Urothelium cell line (cell line): ENCODE measurements at regions not wholly inside any gene's neighbourhood (a gene's known extent, or its start where the extent isn't known, plus 50 kb on each side); places are given as distances from the start of the nearest gene placed in this dataset.
A peak's percentile ranks its signal among the peaks of the same experiment; 100 is the strongest.
"Not testable (repeated sequence)": the region's sequence is repeated elsewhere in the genome, so short reads cannot be mapped to it uniquely, and the experiment has no call there.

Experiments used
- DNase-seq: peaks from one replicate; pipeline ENCODE4 v3.0.0; 2011; ENCODE audit warnings: low spot score, mixed read lengths
- FAIRE-seq: peaks from 2 replicates; lab custom pipeline; 2011; peaks lifted over from hg19 to GRCh38; lab: Jason Lieb, UNC

DNA sequence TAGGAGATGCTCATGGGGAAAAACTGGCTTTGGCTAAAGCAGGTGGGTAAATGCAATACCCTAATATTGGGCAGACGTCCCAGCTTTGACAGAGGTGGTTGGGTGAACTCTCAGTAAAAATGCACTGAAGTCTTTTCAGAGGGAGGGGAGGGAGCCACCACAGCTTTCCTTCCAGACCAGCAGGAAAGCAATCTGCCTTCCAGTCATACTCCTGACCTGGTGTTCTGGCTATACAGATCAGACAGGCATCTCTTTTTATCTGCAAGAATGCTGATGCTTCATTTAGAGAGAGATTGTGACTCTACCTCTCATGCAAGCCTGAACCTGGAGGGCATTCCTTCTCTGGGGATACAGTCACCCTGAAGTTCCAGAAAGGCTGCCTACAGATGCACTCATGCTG, 52.6 kb upstream of the ICA1 start:
- DNase-seq (no peak), FAIRE-seq (no peak)

DNA sequence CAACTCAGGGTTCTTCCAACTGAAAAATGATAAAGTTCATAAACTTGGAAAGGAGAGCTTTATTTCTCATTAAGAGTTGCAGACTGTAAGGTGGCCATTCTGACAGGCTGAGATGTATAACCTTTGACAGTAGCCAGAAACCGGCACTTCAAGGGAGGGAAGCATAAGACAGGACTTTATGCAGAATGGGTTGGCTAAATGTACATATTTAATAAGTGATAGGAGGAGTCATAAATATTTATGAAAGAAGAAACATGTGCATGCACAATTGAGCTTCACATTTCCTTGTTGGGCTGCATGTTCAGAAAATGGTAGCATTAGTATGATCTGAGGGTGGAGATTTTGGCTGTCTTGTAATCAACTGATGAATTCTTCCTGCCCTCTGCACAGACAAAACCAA, 57.1 kb upstream of the ICA1 start:
- DNase-seq (no peak), FAIRE-seq (no peak)

DNA sequence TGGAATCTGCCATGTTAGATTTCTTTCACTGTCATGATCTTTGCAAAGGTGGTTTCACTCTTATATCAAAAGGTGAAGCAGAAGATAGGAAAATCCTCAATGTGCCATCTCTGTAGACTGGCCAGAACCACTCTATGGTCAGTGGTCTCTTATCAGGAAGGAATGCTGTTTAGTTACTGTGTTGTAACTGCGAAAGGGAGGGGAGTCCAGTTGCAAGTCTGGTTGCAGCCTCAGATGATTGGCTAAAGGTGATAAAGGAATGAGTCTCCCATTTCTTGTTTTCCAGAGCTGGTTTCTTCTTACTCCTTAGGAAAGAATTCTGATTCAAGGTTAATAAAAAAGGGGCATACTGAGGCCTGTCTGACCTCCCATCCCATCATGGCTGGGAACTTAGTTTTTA, 58.2 kb upstream of the ICA1 start:
- FAIRE-seq, result peak; percentile 92

DNA sequence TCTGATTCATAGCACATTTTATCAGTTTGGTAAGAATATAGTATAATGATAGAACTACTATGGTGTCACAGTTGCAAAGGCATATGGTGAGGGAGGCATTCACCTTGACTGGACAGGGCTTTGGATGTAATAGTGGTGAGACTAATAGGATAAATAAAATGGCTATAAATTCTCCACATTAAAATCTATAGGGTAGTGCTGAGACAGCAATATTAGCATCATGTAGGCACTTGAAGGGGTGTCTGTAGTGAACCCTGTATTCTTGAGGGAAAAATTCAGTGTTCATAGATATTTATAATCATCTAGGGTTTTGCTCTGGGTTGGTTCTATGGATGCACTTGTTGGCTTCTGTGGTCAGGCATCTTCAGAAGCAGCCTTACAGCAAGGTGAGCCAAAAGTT, 59.3 kb upstream of the ICA1 start:
- DNase-seq (no peak), FAIRE-seq (peak; percentile 5)

More for the DNA sequence above, 58.2 kb upstream of the ICA1 start:
- no peak for DNase-seq

DNA sequence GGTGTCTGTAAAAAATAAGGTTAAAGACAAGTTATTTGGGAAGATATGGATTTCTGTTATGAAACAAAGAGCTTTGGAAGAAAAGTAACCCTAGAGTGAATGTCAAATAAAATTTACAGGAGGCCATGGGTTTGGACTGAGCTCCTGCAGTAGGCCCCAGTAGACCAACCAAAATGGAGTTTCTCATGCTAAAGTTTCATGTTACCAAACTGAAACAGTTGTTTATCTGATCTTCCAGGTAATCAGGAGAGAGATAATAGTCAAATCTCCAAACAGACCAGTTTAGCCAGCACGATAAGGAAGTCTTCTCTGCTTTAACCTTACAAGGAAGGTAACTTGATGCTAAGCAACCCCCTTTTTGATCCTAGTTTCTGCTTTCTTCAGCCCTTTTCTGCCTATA, 60.7 kb upstream of the ICA1 start:
- DNase-seq, result no peak
- FAIRE-seq, result no peak

DNA sequence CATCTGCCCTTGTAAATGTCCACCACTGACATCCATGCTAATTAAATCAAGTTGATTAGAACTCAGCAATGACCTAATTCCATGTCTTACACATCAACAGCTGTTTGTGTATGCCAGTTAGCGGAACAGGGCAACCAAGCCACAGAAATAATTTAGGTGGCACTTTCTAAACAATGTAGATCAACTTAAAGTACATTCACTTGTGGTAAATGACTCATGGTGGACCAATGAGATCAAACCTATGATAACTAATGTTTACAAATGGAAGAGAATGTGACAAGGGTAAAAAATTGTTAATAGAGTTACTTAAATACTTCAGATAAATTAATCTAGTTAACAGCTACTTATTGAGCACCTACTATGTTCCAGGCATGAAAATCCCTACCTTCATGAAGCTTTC, 63.1 kb upstream of the ICA1 start:
- no peak for FAIRE-seq
- no peak for DNase-seq

DNA sequence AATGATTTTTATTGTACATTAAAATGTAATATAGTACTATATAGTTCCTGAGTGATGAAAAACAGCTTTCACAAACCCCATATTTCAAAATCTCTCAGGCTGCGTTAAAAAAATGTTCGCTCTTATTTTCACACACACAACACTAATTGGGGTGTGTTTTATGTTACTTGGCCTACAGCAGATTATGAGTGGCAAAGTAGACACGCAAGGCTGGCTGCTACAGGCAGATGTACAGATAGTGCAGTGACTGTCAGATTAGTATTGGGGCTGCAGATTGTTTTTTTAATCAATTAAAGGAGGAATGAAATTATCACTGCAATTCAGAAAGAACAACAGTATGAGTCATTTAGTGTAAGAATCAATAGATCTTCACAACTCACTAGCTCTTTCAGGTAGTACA, 65.2 kb upstream of the ICA1 start:
- FAIRE-seq (no peak), DNase-seq (no peak)

DNA sequence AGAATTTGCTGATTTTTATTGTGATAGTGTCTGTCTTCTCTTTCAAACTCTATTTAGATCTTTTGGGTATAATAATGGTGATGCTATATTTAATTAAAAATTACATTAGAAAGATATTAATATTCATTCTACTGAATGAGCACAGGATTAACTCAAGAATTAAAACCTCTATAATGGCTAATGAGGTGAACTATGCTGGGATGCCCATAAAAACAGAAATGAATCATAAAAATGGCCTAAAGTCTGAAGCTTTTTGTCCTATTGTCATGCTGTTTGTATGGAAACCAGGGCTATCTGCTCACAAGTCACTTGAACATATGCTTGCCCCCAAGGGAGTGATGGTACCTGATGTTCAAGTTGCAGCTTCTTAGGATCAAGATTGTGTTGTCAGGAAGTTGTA, 76.2 kb upstream of the ICA1 start:
- no peak for DNase-seq
- no peak for FAIRE-seq

DNA sequence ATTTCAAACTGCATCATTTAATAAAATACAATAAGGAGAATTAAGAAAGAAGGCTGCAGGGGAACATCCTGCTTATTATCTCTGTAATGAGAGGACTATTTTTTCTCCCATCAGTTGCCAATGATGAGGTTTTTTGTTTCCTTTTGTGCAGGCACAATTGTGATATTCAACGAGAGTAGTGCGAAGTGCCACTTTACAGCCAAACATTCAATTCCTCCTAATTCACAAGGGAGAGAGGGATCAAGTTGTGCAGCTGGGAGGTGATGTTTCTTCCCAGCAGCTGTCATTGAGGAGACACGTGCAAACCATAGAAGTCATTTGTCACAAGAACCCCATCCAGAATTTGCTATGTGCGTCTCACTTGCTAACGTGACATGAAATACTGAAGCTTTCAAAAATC, 81.6 kb upstream of the ICA1 start:
- DNase-seq, result no peak
- FAIRE-seq, result peak; percentile 20

DNA sequence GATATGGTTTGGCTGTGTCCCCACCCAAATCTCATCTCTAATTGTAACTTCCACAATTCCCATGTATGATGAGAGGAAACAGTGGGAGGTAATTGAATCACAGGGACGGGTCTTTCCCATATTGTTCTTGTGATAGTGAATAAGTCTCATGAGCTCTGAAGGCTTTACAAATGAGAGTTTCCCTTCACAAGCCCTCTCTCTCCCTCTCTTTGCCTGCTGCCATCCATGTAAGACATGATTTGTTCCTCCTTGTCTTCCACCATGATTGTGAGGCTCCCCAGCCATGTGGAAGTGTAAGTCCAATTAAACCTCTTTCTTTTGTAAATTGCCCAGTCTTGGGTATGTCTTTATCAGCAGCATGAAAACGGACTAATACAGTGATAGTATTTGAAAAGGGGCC, 85.4 kb upstream of the ICA1 start:
- FAIRE-seq, DNase-seq: not testable (repeated sequence)

DNA sequence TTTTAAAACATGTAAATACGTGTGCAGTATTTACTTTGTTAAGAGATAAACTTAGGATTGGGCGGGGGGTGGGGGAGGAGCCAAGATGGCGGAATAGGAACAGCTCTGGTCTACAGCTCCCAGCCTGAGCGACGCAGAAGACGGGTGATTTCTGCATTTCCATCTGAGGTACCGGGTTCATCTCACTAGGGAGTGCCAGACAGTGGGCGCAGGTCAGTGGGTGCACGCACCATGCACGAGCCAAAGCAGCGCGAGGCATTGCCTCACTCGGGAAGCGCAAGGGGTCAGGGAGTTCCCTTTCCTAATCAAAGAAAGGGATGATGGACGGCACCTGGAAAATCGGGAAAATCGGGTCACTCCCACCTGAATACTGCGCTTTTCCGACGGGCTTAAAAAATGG, 81.8 kb upstream of the NXPH1 start:
- not testable (repeated sequence) for DNase-seq, FAIRE-seq

DNA sequence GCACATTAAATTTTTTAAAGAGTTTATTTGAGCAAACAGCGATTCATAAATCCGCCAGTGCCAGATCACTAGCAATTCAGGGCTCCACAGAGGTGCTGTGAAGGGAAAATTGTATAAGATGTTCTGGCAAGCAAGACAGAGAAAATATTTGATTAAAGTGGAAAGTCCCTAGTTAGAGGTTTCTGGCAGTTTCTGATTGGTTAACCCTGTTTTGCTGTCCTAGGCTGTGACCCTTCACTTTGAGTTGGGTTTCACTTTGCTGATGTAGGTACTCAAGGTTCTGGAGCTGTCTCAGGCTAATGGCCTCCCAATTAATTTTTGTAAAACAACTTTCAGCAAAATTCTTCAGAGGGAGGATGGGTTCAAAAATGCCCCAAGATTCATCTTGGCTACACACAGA, 79.4 kb upstream of the NXPH1 start:
- FAIRE-seq, result no peak

DNA sequence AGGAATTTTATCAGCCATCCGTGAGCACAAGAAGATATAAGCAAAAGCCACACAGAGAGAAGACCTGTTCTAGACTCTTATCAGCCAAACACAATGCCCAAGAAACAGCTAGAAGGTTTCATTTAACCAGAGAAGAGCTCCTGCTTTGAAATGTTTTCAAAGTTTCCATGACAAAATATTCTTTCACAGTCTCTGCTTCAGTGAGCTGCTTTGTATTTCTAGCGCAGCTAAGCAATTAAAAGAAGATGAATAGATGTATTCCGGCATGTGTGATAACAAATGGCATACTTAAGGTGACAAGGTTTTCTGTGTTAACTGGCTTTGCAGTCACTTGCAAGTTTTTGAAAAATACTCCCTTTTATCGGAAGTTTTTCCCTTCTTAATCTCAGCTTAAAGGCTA, 78.9 kb upstream of the NXPH1 start:
- FAIRE-seq (no peak), DNase-seq (no peak)

More for the DNA sequence above, 79.4 kb upstream of the NXPH1 start:
- no peak for DNase-seq

DNA sequence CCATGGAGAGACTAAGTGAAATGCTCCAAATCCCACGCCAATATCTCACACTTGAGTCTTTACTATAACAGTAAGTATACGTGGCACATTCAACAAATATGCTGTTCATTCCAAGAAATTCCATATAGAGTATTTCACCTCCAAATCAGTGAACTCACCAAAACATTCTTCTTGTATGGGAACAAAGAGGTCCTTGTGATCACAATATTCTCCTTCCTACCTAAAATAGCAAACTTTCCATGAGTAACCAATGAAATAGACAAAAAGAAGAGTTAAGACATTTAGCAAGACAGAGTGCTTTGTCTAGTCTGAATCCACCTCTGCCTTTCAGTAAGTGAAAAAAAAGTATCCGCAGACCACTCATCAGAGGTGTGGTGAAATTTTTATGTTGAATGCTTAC, 77.3 kb upstream of the NXPH1 start:
- FAIRE-seq, result no peak

DNA sequence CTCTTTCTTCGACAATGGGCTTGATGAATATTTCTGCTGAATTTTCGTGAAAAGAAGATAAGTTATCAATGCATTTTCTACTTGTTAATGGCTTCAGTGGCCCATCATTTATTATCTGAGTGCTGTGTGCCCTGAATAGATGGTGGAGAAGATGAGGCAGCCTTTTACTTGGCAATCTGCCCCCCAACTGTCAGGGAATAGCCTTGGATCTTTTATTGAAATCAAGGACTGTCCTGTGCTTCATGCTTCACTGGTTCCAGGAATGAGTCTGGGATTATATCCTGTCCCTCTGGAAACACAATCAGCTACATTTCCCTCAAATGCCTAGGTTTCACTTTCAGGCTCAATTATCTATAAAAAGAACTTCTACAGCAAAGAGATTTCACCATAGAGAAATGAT, 75.9 kb upstream of the NXPH1 start:
- no peak for DNase-seq

More for the DNA sequence above, 77.3 kb upstream of the NXPH1 start:
- peak; percentile 7 for DNase-seq

DNA sequence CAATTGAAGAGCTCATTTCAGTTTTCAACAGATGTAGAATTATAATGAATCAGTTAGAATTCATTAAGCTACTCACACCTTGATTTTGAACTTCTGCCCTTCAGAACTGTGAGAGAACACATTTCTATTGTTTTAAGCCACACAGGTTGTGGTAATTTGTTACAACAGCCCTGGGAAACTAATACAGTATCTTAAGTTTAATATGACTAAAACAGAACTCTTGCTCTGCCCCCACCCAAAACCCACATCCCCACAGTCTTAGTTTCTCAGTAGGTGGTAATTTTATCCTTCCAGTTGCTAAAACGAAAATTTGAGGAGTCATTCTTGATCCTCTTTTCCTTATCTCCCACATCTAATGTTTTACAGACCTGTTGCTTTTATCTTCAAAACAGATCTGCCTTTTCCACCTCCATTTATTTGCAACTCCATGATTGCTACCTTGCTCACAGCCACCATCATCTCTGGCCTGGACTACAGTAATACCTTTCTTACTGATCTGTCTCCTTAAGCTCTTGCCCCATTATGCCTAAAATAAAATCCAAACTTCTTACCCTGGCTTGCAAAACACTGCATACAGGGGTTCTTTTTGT, 72.8 kb upstream of the NXPH1 start:
- no peak for DNase-seq
- peak; percentile 42 for FAIRE-seq

More for the DNA sequence above, 75.9 kb upstream of the NXPH1 start:
- peak; percentile 5 for FAIRE-seq

DNA sequence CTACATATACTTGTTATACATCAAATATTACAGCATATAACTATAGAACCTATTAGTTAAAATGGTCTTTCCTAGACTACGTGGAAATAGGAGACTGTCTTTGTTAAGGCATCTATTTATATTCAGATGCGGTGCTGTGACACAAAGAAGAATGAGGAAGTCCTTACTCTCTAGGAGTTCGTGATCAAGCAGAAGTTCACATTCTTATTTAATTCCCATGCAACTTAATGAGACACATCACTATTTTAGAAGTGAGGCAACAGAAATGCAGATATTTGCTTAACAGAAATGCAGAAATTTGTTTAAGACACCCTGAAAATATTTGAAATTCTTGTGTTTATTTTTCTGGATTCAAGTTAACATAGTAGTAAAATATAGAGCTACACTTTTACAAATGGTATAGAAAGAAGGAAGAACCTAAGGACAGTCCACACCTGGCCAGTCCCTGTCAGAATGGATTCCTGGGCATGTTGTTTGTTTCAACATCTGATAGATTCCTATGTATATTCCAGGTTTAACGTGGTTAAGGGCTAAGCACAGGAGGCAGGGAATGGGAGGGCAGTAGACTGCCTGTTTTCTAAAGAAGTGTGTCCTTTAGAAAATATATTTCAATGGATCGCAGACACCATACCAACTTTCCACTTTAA, 70.6 kb upstream of the NXPH1 start:
- no peak for FAIRE-seq
- DNase-seq, result no peak

DNA sequence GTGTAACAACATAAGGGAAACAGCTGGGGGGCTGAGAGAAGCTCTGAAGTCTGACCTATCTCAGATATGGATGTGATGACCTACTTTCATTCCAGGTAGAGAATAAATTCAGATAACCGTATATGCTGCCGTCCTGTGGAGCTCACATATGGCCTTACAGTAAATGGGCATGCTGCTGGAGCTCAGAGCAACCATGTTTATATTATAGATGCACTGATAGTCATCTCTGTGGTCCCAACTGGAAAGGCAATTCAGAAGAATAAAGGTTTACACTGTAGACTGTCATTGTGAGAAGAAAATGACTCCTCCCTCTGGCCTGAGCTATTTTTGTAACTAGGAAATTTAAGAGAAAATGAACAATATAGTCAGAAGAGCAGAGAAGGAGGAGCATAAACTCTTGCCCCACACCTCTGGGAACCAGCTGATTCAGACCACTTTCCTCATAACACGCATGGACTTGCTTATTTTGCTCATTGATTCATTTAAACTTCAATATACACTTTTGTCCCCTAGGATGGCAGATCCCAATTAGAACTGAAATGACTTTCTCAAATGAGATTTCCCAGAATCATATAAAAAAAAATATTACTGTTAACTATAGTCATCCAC, 69.9 kb upstream of the NXPH1 start:
- DNase-seq (no peak), FAIRE-seq (no peak)

DNA sequence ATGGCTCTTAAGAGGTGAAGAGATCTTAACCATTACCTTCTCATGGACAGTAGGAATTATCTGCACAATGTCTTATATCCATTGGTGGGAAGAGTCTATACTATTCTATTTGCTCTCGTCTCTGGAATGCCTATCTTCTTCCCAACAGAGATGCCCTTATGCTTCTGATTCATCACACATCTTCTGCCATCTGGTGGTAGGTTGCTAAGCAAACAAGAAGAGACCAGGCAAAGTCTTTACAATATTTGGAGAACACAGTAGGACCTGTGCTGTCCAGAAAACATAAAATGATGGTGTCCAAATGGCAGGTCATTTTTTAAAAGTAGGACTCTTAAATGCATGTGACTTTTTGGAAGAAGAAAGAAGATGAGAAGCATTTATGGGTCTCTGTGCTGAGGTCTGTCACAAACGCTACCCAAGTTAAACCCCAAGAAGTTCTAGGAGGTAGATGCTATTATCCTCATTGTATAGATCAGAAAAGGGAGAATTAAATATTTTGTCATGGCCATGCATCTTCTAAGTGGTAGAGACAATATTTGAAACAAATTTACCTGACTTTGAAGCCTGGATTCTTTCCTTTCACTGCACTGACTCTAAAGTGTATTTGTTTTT, 67.8 kb upstream of the NXPH1 start:
- FAIRE-seq, result peak; percentile 75
- DNase-seq, result peak; percentile 47

DNA sequence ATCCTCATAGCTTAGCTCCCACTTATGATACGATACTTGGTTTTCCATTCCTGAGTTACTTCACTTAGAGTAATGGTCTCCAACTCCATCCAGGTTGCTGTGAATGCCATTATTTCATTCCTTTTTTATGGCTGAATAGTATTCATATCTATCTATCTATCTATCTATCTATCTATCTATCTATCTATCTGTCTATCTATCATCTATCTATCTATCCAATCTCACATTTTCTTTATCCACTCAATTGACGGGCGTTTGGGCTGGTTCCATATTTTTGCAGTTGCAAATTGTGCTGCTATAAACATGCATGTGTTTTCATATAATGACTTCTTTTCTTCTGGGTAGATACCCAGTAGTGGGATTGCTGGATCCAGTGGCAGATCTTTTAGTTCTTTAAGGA, 65.4 kb upstream of the NXPH1 start:
- DNase-seq, FAIRE-seq: not testable (repeated sequence)

DNA sequence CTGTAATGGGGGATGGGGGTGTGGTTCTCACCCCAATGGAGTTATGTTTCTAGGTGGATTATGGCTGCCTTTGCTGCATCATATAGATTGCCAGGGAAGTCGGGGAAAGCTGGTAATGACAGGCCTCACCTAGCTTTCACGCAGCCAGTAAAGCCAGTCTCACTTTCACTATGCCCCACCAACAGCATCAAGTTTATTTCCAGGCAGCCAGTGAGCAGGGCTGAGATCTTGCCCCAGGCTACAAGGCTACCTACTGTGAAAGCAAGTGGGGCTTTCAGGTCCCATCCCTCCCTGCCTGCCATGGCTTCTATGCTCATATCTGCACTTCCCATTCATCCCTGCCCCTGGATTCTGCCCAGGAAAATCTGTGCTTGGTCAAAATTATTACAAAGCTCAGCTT, 61.7 kb upstream of the NXPH1 start:
- FAIRE-seq, result peak; percentile 27

DNA sequence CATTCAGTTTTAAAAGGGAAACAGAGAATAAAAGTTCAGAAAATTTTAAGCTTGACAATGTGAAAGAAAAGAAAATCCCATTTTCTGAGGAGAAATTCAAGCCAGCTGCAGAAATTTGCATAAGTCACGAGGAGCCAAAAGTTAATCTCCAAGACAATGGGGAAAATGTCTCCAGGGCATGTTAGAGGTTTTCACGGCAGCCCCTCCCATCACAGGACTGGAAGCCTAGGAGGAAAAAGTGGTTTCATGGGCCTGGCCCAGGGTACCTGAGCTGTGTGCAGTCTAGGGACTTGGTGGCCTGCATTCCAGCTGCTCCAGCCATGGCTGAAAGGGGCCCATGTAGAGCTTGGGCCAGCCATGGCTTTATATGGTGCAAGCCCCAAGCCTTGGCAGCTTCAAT, 59.6 kb upstream of the NXPH1 start:
- DNase-seq (no peak), FAIRE-seq (no peak)

More for the DNA sequence above, 61.7 kb upstream of the NXPH1 start:
- no peak for DNase-seq
